Activated T-helper 9 cell treated with anti-CD3 and anti-CD28 coated beads, Interleukin-2, amount 50 U/mL, for 16 hours (primary cell): ENCODE measurements at regions not wholly inside any gene's neighbourhood (a gene's known extent, or its start where the extent isn't known, plus 50 kb on each side); places are given as distances from the start of the nearest gene placed in this dataset.
"Not testable (repeated sequence)": the region's sequence is repeated elsewhere in the genome, so short reads cannot be mapped to it uniquely, and the experiment has no call there.

Source experiments
- DNase-seq: peaks from one replicate; pipeline ENCODE4 v3.0.0-alpha.2; 2020; ENCODE audit warnings: low read depth

DNA sequence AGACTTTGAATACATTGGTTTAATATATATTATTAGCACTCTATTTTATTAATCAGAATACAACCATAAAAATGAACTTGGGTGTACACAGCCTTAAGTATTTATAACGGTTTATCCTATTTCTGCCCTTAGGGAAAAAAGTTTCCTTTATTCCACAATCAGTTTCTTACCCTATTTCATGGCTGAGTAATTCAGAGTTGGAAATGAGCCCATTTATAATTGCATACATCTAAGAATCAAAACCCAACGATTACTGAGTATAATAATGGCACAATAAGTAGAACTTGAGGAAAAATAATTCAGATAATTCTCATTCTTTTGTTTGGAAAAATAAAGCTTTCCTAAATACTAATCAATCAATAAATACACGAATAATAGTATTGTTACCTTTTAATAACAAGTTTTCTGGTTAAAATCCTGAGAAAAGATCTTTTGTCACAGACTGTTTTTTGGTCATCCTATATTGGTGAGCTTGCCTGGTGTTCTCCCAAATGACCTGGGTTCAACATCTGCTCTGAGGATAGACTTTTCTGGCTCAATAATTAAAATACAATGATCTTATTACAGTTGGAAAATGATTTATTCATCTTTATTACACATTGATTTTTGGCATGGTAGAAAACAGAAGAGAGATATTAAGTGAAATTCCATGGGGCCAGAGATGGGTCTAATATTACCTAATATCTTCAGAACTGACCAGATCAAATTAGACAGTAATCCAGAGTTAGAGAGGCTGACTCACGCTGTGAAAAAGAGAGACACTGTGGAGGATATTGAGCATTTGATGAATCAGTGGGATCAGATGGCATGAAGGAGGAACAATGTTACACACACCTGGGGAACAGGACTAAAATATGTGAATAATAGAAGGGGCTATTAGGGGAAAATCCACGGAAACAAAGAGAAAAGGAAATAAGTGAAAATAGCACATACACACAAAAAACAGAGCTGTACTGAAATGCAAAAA, 162.1 kb upstream of the TBX18 start:
- DNase-seq: no peak

GRCh38 chr6:84921891-84922290, 157.5 kb upstream of the TBX18 start:
- no peak for DNase-seq

- no peak for DNase-seq
Measured at GRCh38 chr6:84920021-84920420, 155.6 kb upstream of the TBX18 start.

DNA sequence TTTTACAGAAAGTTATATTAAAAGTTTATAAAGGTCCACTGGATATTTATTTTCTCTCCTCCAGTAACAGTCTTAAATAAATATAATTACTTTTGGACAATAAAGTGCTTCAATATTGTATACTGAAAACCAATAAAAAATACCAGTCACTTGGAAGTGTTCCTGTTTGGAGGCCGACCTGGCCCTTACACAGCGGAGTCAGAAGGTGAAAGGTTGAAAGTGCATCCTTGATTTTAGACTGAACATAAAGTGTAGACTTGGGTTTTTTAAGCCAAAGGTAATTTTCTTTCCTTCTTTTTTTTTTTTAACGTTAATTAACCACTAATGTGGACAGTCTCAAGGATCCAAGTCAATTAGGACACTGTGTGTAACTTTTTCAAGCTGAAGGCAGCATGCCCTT, 152.3 kb upstream of the TBX18 start:
- no peak for DNase-seq

- no peak for DNase-seq
Measured at GRCh38 chr6:84912472-84913322, 148.3 kb upstream of the TBX18 start.

- no peak for DNase-seq
Measured at GRCh38 chr6:84910906-84911607, 146.7 kb upstream of the TBX18 start.

- DNase-seq: no peak
Measured at GRCh38 chr6:84908304-84908904, 144.0 kb upstream of the TBX18 start.

DNA sequence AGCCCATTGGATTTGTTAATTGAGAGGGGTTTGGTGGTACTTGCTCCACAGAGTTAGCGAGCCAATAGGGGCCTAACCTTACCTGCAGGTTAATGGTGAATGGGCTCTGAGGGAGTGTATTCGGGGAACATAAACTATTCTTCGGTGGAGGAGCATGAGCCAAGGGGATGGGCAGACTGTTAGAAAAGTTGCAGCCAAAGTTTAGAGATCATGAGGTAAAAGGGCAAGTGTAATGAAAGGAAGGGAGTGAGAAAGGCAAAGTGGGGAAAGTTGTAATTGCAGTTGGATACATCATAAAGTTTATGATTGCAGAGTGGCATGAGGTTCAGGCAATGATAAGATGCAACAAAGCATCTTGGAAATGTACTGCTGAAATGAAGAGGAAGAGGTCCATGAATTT, 142.1 kb upstream of the TBX18 start:
- DNase-seq: no peak

GRCh38 chr6:84905823-84906222, 141.4 kb upstream of the TBX18 start:
- DNase-seq: no peak

GRCh38 chr6:84902354-84902928, 138.0 kb upstream of the TBX18 start:
- no peak for DNase-seq

DNA sequence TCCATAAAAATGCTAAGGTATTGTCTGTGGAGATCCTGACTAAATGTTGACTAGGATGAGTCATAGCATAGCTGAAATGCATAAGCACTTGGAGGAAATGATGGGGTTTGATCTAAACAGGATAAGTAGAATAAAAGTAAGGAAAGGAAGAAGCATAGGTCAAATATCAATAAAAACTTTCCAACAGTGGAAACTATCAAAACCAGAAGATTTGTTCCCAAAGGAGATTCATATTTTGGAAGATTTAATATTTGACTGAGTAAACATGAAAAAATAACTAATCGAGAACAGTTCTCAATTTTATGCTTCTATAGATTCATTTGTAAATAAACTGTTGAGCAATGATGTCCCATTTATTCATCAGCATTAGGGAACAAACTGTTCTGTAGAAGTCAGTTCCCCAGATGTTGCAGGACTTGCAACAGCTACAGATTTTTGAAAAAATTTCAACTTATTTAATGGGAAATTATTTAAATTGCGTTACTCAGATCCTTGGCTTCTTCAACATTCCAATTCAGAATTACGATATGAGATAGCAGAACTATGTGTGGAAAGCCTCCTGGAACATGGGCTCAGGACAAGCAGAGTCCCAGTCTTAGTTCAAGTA, 133.7 kb upstream of the TBX18 start:
- no peak for DNase-seq

GRCh38 chr6:84897011-84897410, 132.6 kb upstream of the TBX18 start:
- no peak for DNase-seq

GRCh38 chr6:84892671-84893070, 128.3 kb upstream of the TBX18 start:
- DNase-seq: no peak

DNA sequence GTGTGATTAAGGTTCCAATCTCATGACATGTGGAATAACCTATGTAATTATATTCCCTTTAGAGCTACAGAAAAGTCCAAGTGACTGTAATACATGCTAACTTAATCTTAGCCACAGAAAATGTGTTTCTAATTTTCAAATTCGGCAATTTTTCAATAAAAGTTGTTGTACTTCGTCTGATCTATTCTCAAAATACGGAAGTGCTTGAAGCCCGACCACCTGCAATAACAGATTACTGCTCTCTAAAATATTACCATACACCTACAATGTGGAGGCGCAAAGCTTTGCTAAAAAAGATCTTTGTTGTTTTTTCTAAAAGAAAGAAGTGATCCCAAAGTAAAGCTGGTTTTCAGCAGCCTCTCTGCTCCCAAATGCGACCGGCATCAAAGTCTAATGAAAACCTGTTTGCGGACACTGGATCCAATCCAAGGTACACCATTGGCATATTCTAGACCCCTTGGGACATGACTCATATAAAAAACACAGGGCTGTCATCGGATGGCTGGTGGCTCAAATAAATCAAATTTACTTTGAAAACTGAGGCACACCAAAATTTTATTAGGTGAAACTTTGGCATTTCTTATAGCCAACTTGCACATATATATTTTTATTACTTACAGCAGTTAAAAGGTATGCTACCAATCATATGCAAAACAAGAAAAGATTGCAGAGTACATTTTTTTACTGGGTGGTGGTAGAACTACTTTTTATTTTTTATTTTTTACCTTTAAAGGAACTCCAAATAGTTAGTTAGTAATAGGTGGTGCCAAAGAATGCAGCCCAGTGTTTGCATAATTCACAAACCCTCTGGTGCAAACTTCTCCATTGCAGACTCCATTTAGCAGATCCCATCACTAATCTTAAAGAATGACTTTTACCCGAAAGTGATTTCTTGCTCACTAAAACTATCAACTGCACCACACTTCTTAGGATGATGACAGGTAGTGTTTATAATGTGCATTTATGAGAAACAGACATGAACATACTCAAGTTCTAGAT, 118.7 kb upstream of the TBX18 start:
- DNase-seq: no peak

GRCh38 chr6:84879385-84879784, 115.0 kb upstream of the TBX18 start:
- not testable (repeated sequence) for DNase-seq

DNA sequence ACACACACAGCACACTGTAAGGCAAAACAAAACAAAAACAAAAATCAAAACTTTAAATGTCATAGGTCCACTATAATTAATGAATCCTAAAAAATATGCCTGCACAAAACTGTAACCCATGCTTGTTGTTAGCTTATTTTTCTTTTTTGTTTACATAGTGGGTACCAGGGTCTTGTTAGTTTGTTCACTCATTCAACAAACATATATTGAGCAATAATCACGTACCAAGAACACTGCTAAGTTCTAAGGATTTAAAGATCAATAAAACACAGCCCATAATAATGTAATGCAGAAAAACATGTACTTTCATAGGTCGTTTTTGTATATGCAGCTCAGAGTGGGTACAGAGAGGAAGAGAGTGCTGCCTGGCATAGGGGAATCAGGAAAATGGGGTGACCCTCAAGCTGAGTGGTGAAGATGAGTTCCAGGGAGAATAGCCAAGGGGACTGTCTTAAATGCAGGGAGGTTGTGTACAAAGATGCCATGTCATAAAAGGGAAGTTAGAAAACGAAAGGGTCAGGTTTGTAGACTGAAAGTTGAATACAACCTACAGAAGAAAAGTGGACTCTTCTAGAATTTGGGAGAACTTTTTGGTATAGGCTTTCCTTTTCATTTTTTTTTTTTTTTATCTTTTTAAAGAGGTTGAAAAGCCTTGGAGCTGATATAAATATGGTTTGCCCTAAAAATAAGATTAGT, 113.3 kb upstream of the TBX18 start:
- DNase-seq: no peak

DNA sequence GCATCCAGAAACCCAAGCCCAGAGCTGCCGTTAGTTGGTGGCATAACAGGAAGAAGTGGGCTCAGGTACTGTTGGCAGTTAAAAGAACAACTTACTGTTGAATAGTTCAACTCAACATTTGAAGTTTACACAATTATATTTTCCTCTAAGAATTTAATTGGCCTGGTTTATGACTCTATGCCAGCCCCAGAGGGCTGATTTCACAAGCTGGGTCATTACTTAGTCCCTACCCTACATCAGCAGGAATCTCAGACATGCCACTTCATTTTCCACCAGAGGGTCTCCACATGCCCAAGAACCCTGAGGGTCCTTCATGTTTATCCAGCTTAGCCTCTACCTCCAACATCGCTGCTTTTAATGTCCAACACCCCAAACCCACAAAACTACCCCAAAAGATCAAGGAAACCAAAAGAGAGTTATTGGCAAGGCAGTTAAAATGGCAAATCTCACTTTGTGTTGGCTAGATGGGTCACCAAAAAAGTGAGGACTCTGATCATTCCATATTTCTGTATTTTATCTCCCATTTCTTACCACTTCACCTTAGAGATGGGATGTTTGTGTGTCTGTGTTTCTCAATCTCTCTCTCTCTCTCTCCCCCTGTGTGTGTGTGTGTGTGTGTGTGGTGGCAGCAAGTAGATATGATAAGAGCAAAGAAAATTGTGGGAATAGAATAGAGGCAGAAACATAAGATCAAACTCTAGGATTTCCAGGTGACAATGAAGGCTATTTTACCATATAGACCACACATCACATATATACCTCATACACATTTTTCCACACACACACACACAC, 112.5 kb upstream of the TBX18 start:
- no peak for DNase-seq

DNA sequence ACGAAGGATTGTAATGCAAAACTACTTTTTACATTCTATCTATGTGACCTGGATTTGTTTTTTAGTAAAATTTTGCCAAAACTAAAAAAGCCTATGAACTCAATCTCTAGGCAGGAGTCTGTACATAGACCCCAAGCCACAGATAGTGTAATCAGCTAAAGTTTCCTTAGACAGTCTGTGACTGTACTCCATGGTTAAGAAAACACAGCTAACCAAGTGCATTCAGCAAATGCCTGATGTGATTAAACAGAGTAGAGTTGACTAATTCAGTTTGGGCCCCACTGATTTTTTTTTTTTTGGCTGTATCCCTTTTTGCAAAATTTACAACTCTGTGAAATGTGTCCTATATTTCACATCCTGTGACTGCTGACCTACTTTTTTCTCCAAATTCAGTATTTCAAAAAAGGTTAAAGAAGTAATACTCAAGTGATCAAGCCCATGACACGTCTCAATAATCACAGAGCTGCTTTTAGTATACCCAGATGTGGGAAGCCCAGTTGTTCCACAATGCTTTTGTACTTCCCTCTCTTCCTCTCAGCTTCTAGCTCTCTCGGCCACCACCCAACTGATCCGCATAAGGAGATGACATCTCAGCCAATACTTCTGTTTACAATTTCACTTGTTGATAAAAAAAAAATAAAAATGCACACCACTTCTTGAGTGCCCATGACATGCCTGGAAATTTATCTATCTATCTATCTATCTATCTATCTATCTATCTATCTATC, 108.8 kb upstream of the TBX18 start:
- DNase-seq: no peak
